ENCODE measurements at regions not wholly inside any gene's neighbourhood (a gene's known extent, or its start where the extent isn't known, plus 50 kb on each side); places are given as distances from the start of the nearest gene placed in this dataset.
"Not testable (repeated sequence)": the region's sequence is repeated elsewhere in the genome, so short reads cannot be mapped to it uniquely, and the experiment has no call there.

DNA sequence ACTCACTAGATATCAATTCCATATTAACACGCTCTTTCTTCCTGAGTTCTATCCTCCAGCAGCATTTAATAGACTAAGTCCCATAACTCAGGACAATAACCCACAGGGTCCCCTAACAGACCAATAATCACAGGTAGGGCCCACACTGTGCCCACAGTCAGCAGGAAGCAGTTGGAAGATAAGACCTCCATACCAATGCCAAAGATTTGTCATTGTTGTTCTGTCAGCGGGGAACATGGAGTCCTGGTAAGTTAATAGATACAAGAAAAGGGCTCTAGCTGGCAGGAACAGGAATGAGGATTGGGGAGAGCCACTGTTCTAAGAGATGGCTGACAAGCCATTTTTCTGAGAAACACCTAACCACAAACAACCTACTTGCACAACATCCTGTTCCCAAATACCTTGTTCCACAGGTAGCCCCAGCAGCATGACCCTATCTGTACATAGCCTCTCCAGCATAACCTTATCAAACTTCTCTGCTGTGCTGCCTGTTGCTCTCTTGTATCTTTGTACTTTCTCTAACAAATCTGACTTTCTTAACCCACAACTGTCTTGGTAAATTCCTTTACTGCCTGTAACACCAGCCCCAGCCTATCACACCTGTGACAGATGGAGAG is 142.0 kb upstream of the KCNJ15 start:
- ATAC-seq = no peak
- no peak overlapping the region for H3K27ac ChIP-seq (ENCODE audit: low read length)
- H3K27me3 ChIP-seq (ENCODE audit: control insufficient read depth, insufficient read depth) = no peaks in the 10 kb centered on the region
- no peaks in the 10 kb centered on the region for H3K4me1 ChIP-seq (ENCODE audit: control insufficient read depth, insufficient read depth, low read length)
- H3K4me3 ChIP-seq (ENCODE audit: low read length) = no peak overlapping the region
- WGBS = 94% methylated on average over 2 of the region's 2 CpGs
- H3K9me3 ChIP-seq (ENCODE audit: control insufficient read depth, low read length) = no peaks in the 10 kb centered on the region
- no peak for DNase-seq
- intact Hi-C loops (cut with DNase I) = no loop called here

DNA sequence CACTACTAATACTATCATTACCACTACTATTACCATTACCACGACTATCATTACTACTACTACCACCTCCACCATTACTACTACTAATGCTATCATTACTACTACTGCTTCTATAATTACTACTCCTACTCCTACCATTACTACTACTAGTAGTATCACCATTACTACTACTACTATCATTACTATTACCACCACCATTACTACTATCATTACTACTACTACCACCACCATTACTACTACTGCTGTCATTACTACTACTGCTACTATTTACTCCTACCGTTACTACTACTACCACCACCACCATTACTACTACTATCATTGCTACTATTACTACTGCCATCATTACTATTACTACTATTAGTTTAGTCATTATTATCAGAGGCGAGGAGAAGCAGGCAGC is 140.9 kb upstream of the KCNJ15 start:
- no peaks in the 10 kb centered on the region for H3K9me3 ChIP-seq (ENCODE audit: control insufficient read depth, low read length)
- intact Hi-C loops (cut with DNase I) = no loop called here
- no peaks in the 10 kb centered on the region for H3K27me3 ChIP-seq (ENCODE audit: control insufficient read depth, insufficient read depth)
- no peak overlapping the region for H3K4me3 ChIP-seq (ENCODE audit: low read length)
- no peak overlapping the region for H3K27ac ChIP-seq (ENCODE audit: low read length)
- 92% methylated on average over 3 of the region's 3 CpGs for WGBS
- no peak for DNase-seq
- no peaks in the 10 kb centered on the region for H3K4me1 ChIP-seq (ENCODE audit: control insufficient read depth, insufficient read depth, low read length)
- no peak for ATAC-seq

DNA sequence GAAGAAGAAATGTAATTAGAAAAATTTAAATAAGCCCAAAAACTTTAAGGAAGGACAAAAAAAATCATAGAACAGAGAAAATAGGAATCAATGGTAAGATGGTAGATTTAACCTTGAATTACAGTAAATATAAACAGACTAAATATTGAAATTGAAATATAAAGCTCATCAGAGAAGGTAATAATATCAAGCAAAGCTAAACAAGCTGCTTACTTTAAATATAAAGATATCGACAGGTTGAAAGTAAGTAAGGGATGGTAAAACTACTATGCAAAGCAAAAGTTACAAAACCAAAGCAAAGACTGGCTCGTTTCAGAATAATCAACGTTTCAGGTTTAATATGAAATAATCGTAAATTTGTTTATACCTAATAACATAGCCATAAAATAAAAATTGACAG is 137.0 kb upstream of the KCNJ15 start:
- intact Hi-C loops (cut with DNase I) = loop anchor here in 2 of 4 donors (10.0 kb wide), 2 partner anchors 415 to 445 kb away; no protein-coding TSS in a partner anchor
- Histone ChIP-seq H3K27ac (ENCODE audit: low read length) (no peak overlapping the region), H3K4me1 (ENCODE audit: control insufficient read depth, insufficient read depth, low read length) (no peaks in the 10 kb centered on the region), H3K9me3 (ENCODE audit: control insufficient read depth, low read length) (no peaks in the 10 kb centered on the region), H3K27me3 (ENCODE audit: control insufficient read depth, insufficient read depth) (no peaks in the 10 kb centered on the region), H3K4me3 (ENCODE audit: low read length) (no peak overlapping the region)
- DNase-seq (no peak), ATAC-seq (no peak)
- 94% methylated on average over 4 of the region's 4 CpGs for WGBS

DNA sequence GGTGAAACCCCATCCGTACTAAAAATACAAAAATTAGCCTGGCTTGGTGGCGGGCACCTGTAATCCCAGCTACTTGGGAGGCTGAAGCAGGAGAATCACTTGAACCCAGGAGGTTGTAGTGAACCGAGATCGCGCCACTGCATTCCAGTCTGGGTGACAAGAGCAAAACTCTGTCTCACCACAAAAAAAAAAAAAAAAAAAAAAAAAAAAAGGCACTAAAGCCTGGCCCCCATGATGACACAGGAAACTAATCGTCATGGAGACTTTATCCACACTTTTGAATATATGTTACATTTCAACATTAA is 136.2 kb upstream of the KCNJ15 start:
- WGBS = 92% methylated on average over 6 of the region's 6 CpGs
- ATAC-seq; H3K27ac ChIP-seq (ENCODE audit: low read length); DNase-seq; H3K4me3 ChIP-seq (ENCODE audit: low read length); H3K9me3 ChIP-seq (ENCODE audit: control insufficient read depth, low read length); H3K4me1 ChIP-seq (ENCODE audit: control insufficient read depth, insufficient read depth, low read length); H3K27me3 ChIP-seq (ENCODE audit: control insufficient read depth, insufficient read depth): not testable (repeated sequence)
- intact Hi-C loops (cut with DNase I) = loop anchor here in 2 of 4 donors (10.0 kb wide), 2 partner anchors 416 to 446 kb away; no protein-coding TSS in a partner anchor

DNA sequence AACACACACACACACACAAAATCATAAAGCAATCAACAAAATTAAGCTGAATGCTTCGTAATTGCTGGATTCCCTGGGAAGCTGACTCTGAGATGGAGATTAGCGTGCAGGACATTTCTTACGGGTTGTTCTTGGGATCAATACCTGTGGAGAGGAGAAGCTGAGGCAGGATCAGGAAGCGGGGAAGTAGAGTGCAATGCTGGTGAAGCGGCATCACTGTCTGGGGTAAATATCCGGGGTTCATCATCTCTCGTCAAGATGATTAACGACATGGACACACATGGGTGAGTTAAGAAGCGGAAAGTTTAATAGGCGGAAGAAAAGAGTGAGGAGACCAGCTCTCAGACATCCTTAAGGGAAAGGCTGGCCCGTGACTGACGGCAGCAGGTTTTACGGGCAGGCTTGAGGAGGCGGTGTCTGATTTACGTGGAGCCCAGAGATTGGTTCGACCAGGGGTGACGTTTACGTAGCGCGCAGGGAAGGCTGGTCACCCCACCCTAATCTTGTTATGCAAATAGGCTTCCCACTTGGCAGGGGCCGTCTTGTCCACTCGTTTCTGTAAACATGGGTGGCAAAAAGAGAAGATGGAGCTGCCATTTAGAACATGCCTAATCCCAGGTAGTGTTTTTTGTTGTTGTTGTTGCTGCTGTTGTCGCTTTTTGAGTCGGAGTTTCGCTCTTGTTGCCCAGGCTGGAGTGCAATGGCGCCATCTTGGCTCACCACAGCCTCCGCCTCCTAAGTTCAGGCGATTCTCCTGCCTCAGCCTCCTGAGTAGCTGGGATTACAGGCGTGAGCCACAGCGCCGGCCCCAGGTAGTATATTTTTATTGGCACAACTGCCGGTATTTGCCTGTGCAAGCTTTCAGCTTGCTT is 135.6 kb upstream of the KCNJ15 start:
- H3K27me3 ChIP-seq (ENCODE audit: control insufficient read depth, insufficient read depth) = no peaks in the 10 kb centered on the region
- no peaks in the 10 kb centered on the region for H3K9me3 ChIP-seq (ENCODE audit: control insufficient read depth, low read length)
- 93% methylated on average over 32 of the region's 32 CpGs for WGBS
- no peak for ATAC-seq
- H3K4me3 ChIP-seq (ENCODE audit: low read length) = no peak overlapping the region
- H3K27ac ChIP-seq (ENCODE audit: low read length) = no peak overlapping the region
- H3K4me1 ChIP-seq (ENCODE audit: control insufficient read depth, insufficient read depth, low read length) = no peaks in the 10 kb centered on the region
- no peak for DNase-seq
- intact Hi-C loops (cut with DNase I) = loop anchor here in 2 of 4 donors (10.0 kb wide), 2 partner anchors 416 to 446 kb away; no protein-coding TSS in a partner anchor

DNA sequence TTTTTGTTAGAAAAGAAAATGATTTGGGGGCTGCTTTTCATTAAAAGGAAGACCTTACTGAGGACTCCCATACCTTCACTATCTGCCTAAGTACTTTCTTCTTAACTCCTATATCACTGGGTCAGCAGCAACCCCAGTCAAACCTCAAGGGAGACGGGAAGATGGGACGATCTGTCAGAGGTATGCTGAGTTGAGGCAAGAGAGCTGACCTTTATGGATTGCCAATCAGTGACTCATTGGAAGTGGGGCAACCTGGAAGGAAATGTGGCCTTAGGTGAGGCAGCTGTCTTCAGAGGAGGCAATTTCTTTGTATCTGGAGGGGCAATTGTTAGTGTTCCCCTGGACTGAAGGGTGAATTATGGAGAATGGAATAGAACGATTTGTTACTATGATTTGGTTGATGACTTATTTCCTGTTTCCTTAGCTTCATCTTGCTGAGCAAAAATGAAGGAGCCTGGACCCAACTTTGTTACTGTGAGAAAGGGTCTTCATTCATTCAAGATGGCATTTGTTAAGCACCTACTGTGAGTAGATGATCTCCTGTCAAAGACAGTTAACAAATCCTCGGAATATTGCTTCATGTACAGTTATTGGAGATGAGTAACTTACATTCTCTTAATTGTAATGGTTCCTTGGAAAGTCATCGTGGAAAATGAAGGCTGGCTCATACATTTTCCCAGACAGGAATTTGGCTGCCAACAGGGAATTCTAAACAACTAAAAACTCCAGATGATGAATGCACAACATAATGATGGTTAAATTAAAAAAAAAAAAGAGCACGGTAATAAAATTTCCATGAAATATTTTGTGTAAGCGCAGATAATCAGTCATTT is 134.7 kb upstream of the KCNJ15 start:
- Histone ChIP-seq H3K27ac (ENCODE audit: low read length) (no peak overlapping the region), H3K9me3 (ENCODE audit: control insufficient read depth, low read length) (no peaks in the 10 kb centered on the region), H3K4me1 (ENCODE audit: control insufficient read depth, insufficient read depth, low read length) (no peaks in the 10 kb centered on the region), H3K27me3 (ENCODE audit: control insufficient read depth, insufficient read depth) (no peaks in the 10 kb centered on the region), H3K4me3 (ENCODE audit: low read length) (no peak overlapping the region)
- ATAC-seq (no peak), DNase-seq (no peak)
- 84% methylated on average over 7 of the region's 7 CpGs for WGBS
- intact Hi-C loops (cut with DNase I) = loop anchor here in 2 of 4 donors (10.0 kb wide), 2 partner anchors 417 to 447 kb away; no protein-coding TSS in a partner anchor

DNA sequence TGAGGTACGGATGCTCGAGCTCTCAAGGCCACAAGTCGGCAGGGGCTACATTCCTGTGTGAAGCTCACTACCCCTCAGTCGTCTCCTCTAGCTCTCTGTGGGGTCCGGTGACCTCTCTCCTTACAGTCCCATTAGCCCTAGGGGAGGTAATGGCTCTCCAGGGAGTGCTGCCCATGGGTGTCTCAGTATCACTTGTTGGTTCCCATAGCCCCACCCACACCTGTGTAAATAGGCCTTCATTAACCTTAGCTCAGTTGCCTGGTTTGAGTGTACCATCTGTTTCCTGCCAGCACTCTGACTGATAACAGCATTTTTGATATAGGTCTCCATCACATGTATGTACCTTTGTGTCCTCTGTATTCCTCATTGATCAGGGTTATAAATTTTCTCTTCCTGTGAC is 133.2 kb upstream of the KCNJ15 start:
- no peaks in the 10 kb centered on the region for H3K4me1 ChIP-seq (ENCODE audit: control insufficient read depth, insufficient read depth, low read length)
- H3K4me3 ChIP-seq (ENCODE audit: low read length) = no peak overlapping the region
- DNase-seq (no peak), ATAC-seq (no peak)
- H3K9me3 ChIP-seq (ENCODE audit: control insufficient read depth, low read length) = no peaks in the 10 kb centered on the region
- intact Hi-C loops (cut with DNase I) = loop anchor here in 2 of 4 donors (10.0 kb wide), 2 partner anchors 419 to 449 kb away; no protein-coding TSS in a partner anchor
- 86% methylated on average over 5 of the region's 5 CpGs for WGBS
- H3K27me3 ChIP-seq (ENCODE audit: control insufficient read depth, insufficient read depth) = no peaks in the 10 kb centered on the region
- no peak overlapping the region for H3K27ac ChIP-seq (ENCODE audit: low read length)

DNA sequence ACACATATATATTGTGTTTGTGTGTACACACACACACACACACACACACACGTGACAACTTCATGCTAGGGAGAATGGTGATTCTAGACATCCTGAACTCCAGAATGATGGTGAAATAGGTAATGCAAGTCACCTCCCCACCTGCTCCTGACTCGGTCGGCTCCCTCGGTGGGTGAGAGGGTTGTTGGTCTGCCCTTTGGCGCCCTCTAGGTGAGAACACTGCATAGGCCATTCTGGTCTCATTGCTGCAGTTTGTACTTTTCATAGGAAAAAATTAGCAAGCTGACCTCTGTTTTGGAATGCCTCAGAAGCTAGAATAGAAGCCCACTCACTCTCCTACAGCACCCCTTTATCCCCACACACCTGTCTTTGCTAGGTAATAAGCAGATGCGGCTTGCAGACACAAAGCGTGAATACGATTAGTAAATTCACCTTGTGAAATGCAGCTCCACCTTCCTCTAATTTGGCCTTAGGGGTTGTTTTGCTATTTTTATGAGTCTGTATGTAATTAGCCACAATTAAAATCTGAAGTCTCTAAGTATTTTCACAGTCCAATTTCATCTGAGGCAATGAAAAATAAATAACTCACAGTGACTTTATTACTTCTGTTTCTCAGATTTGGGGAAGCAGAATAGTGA is 130.0 kb upstream of the KCNJ15 start:
- H3K4me3 ChIP-seq (ENCODE audit: low read length) = no peak overlapping the region
- no peaks in the 10 kb centered on the region for H3K9me3 ChIP-seq (ENCODE audit: control insufficient read depth, low read length)
- WGBS = 28% methylated on average over 8 of the region's 8 CpGs
- intact Hi-C loops (cut with DNase I) = loop anchor here in 3 of 4 donors (5.0 to 10.0 kb wide), 3 partner anchors 414 to 452 kb away; no protein-coding TSS in a partner anchor
- DNase-seq (peak; percentile 34 to 67 (median 63)), ATAC-seq (peak; percentile 56 to 71)
- no peaks in the 10 kb centered on the region for H3K27me3 ChIP-seq (ENCODE audit: control insufficient read depth, insufficient read depth)
- no peak overlapping the region for H3K27ac ChIP-seq (ENCODE audit: low read length)
- H3K4me1 ChIP-seq (ENCODE audit: control insufficient read depth, insufficient read depth, low read length) = no peaks in the 10 kb centered on the region

DNA sequence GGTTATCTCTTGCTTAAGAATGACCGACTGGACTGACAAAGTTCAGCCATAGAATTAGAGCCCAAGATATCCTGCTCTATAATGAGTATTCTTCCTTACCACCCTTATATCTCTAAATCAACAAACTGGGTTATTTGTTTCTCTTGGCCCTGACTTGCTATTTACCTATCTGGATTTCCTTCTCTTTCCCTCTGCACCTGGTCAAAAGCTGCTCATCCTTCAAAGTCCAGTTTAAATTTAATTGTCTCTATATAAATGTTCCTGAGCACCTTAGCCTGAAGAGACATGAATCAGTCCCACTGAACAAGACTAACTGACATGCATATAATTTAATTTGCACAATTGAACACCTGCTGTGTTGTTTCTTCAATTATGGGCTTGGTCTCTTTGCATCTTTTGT is 127.1 kb upstream of the KCNJ15 start:
- 58% methylated on average over 1 of the region's 1 CpG for WGBS
- Histone ChIP-seq H3K9me3 (ENCODE audit: control insufficient read depth, low read length) (no peaks in the 10 kb centered on the region), H3K4me1 (ENCODE audit: control insufficient read depth, insufficient read depth, low read length) (no peaks in the 10 kb centered on the region), H3K27me3 (ENCODE audit: control insufficient read depth, insufficient read depth) (no peaks in the 10 kb centered on the region), H3K27ac (ENCODE audit: low read length) (no peak overlapping the region), H3K4me3 (ENCODE audit: low read length) (no peak overlapping the region)
- intact Hi-C loops (cut with DNase I) = loop anchor here in 3 of 4 donors (5.0 to 10.0 kb wide), 3 partner anchors 417 to 455 kb away; no protein-coding TSS in a partner anchor
- ATAC-seq = no peak
- DNase-seq = no peak

DNA sequence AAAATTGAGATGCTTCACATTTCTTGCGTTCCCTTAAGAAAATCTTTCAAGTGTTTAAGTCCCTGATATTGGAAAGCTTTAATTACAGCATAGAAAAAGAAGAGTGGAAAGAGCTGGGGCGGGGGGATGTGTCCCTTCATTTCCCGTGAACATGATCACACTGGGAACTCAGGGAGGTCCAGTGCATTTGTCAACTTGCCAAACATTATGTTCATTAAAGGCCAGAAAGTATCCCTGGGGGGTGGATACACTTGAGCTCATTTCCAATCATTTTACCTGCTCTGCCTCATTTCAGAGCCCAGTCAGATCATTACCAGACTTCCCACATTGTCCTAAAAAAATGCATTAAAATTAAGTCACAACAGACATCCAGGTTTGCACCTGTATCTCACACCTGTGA is 123.6 kb upstream of the KCNJ15 start:
- no peak for ATAC-seq
- no peaks in the 10 kb centered on the region for H3K9me3 ChIP-seq (ENCODE audit: control insufficient read depth, low read length)
- intact Hi-C loops (cut with DNase I) = no loop called here
- no peak overlapping the region for H3K4me3 ChIP-seq (ENCODE audit: low read length)
- H3K27ac ChIP-seq (ENCODE audit: low read length) = no peak overlapping the region
- WGBS = 62% methylated on average over 3 of the region's 3 CpGs
- H3K4me1 ChIP-seq (ENCODE audit: control insufficient read depth, insufficient read depth, low read length) = no peaks in the 10 kb centered on the region
- no peak for DNase-seq
- H3K27me3 ChIP-seq (ENCODE audit: control insufficient read depth, insufficient read depth) = no peaks in the 10 kb centered on the region
